ENCODE measurements at regions not wholly inside any gene's neighbourhood (a gene's known extent, or its start where the extent isn't known, plus 50 kb on each side); places are given as distances from the start of the nearest gene placed in this dataset.

DNA sequence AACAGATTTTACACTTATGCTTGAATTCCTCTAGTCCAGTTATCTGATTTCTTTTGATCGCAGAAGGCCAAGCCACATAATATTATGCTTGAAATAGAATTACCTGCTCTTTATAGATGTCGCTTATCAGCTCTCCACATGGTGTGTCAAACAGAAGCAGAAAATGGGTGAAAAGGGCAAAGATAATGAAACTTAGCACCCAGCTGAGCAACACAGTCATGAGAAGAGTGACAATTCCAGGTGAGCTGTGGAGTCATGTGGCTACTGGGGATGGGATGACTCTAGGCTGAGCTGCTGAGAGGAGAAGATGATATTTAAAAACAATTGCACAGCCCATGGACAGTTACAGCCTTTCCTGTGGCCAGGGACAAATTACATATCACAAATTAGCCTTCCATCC is 398.7 kb upstream of the PDZRN3 start:
- TF ChIP-seq CTCF (IDR thresholded peaks at IDR 0.05; ENCODE audit: poor library complexity, severe bottlenecking) = no peak
- peak; percentile 57 for TF ChIP-seq REST (IDR thresholded peaks at IDR 0.05; ENCODE audit: borderline replicate concordance)
- TF ChIP-seq RAD21 (conservative IDR thresholded peaks at IDR 0.05) = no peak
- peak; percentile 58 for TF ChIP-seq POLR2AphosphoS5 (IDR thresholded peaks at IDR 0.05)
- TF ChIP-seq EP300 (conservative IDR thresholded peaks at IDR 0.05; ENCODE audit: poor library complexity, severe bottlenecking) = peak; percentile 15
- TF ChIP-seq TAF1 (IDR thresholded peaks at IDR 0.05; ENCODE audit: low read depth) = no peak
